ENCODE measurements at regions not wholly inside any gene's neighbourhood (a gene's known extent, or its start where the extent isn't known, plus 50 kb on each side); places are given as distances from the start of the nearest gene placed in this dataset.

DNA sequence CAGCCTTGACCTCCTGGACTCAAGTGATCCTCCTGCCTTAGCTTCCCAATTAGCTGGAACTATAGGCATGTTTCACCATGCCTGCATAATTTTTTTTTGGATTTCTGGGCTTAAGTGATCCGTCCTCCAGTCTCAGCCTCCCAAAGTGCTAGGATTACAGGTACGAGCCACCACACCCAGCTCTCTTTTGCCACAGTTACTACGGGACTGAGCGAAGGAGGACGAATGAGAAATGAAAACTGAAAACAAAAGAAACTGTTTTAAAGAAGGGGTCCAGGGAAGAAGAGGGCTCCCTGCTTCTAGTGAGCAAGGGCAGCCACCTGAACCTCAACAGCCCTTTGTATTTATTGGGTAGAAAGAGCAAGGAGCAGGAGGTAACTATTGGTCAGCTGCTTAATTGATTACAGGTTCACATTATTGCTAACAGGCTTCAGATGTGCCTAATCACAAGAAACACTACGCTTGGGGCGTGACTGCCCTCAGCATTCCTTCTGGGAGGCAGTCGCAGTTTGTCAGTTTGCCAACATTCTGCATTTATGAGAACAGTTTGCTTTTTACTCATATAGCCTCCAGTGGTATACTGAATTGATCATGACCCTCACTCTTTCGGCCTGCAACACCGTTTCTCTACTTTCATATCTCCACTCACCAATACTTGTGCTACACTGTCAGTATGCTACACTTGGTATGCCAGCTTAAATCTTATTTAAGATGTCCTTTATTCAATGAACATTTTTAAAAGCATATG is 676.8 kb downstream of the DNAJB9 start:
- Histone ChIP-seq H3K9me3 (ENCODE audit: control insufficient read depth in 2 of 3, insufficient read depth in 1 of 3, low read length in 3 of 3) (no peaks in the 10 kb centered on the region), H3K27me3 (ENCODE audit: control insufficient read depth, insufficient read depth, low read length) (no peaks in the 10 kb centered on the region), H3K4me3 (ENCODE audit: low read length in 3 of 3) (no peak overlapping the region), H3K9ac (ENCODE audit: low read length in 3 of 3) (no peak overlapping the region), H3K36me3 (ENCODE audit: control insufficient read depth in 2 of 3, insufficient read depth in 3 of 3, low read length in 3 of 3) (no peaks in the 10 kb centered on the region), H3K4me1 (ENCODE audit: control insufficient read depth in 2 of 3, insufficient read depth in 2 of 3, low read depth in 1 of 3, low read length in 3 of 3) (no peaks in the 10 kb centered on the region), H3K27ac (ENCODE audit: low read depth in 2 of 2, low read length in 2 of 2) (no peak overlapping the region)
- FAIRE-seq (no peak), DNase-seq (no peak)
- TF ChIP-seq, protein P1, sequence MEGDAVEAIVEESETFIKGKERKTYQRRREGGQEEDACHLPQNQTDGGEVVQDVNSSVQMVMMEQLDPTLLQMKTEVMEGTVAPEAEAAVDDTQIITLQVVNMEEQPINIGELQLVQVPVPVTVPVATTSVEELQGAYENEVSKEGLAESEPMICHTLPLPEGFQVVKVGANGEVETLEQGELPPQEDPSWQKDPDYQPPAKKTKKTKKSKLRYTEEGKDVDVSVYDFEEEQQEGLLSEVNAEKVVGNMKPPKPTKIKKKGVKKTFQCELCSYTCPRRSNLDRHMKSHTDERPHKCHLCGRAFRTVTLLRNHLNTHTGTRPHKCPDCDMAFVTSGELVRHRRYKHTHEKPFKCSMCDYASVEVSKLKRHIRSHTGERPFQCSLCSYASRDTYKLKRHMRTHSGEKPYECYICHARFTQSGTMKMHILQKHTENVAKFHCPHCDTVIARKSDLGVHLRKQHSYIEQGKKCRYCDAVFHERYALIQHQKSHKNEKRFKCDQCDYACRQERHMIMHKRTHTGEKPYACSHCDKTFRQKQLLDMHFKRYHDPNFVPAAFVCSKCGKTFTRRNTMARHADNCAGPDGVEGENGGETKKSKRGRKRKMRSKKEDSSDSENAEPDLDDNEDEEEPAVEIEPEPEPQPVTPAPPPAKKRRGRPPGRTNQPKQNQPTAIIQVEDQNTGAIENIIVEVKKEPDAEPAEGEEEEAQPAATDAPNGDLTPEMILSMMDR (IDR thresholded peaks at IDR 0.05; ENCODE audit: borderline replicate concordance, extremely low read depth, insufficient read depth) = no peak
- intact Hi-C loops (cut with DNase I) = no loop called here

DNA sequence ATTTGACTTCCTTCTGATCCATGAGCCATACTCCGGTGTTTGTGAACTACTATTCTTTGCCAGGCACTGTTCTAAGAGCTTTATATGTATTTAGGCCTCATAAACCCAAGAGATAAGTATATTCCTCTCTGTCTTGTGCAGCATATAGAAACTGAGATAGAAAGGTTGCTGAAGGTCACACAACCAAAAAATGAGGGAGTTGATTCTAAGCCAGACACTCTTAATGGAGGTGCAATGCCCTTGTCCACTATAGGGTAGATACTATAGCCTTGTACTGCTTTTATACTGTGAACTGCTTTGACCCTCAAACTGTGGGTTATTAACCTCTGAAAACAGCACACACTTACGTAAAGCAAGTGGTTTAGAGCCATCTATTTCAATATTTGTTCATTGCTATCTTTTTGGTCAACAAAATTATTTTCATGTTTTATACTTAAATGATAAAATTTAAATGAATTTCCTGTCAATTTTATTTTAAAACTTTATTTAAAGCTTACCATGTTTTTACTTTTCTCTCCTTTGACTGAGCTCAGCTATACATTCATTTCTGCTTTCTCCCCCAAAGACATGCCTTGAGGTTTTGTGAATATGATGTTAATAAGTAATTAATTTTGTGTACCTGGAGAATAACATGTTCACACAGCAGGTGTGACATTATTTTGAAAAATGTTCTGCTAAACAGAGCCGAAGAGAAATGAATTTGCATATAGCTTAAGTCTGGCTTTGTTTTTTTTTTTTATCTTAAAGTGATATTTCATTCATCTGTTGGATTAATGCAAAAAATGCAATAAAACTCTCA is 687.3 kb downstream of the DNAJB9 start:
- H3K27me3 ChIP-seq (ENCODE audit: control insufficient read depth, insufficient read depth, low read length) = no peaks in the 10 kb centered on the region
- no peaks in the 10 kb centered on the region for H3K9me3 ChIP-seq (ENCODE audit: control insufficient read depth in 2 of 3, insufficient read depth in 1 of 3, low read length in 3 of 3)
- intact Hi-C loops (cut with DNase I) = no loop called here
- FAIRE-seq = no peak
- H3K36me3 ChIP-seq (ENCODE audit: control insufficient read depth in 2 of 3, insufficient read depth in 3 of 3, low read length in 3 of 3) = no peaks in the 10 kb centered on the region
- DNase-seq = no peak
- no peak overlapping the region for H3K4me3 ChIP-seq (ENCODE audit: low read length in 3 of 3)
- TF ChIP-seq, protein P1 (IDR thresholded peaks at IDR 0.05; ENCODE audit: borderline replicate concordance, extremely low read depth, insufficient read depth) = no peak
- no peak overlapping the region for H3K9ac ChIP-seq (ENCODE audit: low read length in 3 of 3)
- no peaks in the 10 kb centered on the region for H3K4me1 ChIP-seq (ENCODE audit: control insufficient read depth in 2 of 3, insufficient read depth in 2 of 3, low read depth in 1 of 3, low read length in 3 of 3)
- H3K27ac ChIP-seq (ENCODE audit: low read depth in 2 of 2, low read length in 2 of 2) = no peak overlapping the region

DNA sequence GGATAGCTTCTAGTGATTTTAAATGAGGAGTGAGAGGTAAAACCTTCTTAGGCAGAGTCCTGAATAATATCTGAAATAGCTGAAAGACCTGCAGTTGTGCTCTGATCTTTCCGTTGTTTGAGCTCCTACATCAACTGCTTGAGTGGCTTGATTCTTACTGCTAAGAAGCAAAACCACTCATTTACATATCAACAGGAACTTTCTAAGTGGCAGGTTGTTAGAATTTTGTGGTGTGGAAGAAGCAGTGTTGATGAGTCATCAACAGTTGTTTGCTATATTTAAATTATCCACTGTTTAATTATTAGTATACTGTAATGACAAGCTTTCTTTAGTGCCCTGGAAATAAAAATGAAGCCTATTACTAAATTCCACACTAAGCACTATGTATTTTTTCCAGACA is 689.5 kb downstream of the DNAJB9 start:
- Histone ChIP-seq H3K4me3 (ENCODE audit: low read length in 3 of 3) (no peak overlapping the region), H3K9ac (ENCODE audit: low read length in 3 of 3) (no peak overlapping the region), H3K4me1 (ENCODE audit: control insufficient read depth in 2 of 3, insufficient read depth in 2 of 3, low read depth in 1 of 3, low read length in 3 of 3) (no peaks in the 10 kb centered on the region), H3K9me3 (ENCODE audit: control insufficient read depth in 2 of 3, insufficient read depth in 1 of 3, low read length in 3 of 3) (no peaks in the 10 kb centered on the region), H3K36me3 (ENCODE audit: control insufficient read depth in 2 of 3, insufficient read depth in 3 of 3, low read length in 3 of 3) (no peaks in the 10 kb centered on the region), H3K27ac (ENCODE audit: low read depth in 2 of 2, low read length in 2 of 2) (no peak overlapping the region), H3K27me3 (ENCODE audit: control insufficient read depth, insufficient read depth, low read length) (no peaks in the 10 kb centered on the region)
- DNase-seq = no peak
- FAIRE-seq = no peak
- intact Hi-C loops (cut with DNase I) = no loop called here
- TF ChIP-seq, protein P1 (IDR thresholded peaks at IDR 0.05; ENCODE audit: borderline replicate concordance, extremely low read depth, insufficient read depth) = no peak
